GM12878 (cell line): ENCODE measurements at regions not wholly inside any gene's neighbourhood (a gene's known extent, or its start where the extent isn't known, plus 50 kb on each side); places are given as distances from the start of the nearest gene placed in this dataset.

Experiments used
- ATAC-seq: fragments of 200-7000 bp; cut with Tn5 transposase; 3 replicates; pipeline ENCODE4 v1.9.1; 2020; ENCODE audit warnings: mild to moderate bottlenecking, moderate library complexity
- BruUV-seq: library from RNA; stranded (reverse); fragments of 400-500 nt; replicated peaks from 2 replicates; lab custom pipeline; 2021; lab: Mats Ljungman, UMichigan
- CTCF ChIA-PET: fragments of 300-600 bp; sonication (Branson Sonifier 250); formaldehyde crosslinking; extraction: SDS; loops from one replicate; lab custom pipeline; 2021; ENCODE audit warnings: inconsistent platforms; lab: Yijun Ruan, JAX
- POLR2A ChIA-PET: fragments of 350-600 bp; formaldehyde crosslinking; extraction: SDS; loops from one replicate; lab custom pipeline; 2021; ENCODE audit warnings: inconsistent platforms; lab: Charles Lee
- RAD21 ChIA-PET: fragments of 300-600 bp; sonication (Branson Sonifier 250); formaldehyde crosslinking; loops from one replicate; lab custom pipeline; 2023; ENCODE audit warnings: antibody characterized with exemption; ENCODE audit not compliant: unreplicated experiment; lab: Charles Lee
- SMC1A ChIA-PET: fragments of 300-600 bp; sonication (Branson Sonifier 250); formaldehyde crosslinking; loops from one replicate; lab custom pipeline; 2023; ENCODE audit not compliant: unreplicated experiment, uncharacterized antibody; lab: Charles Lee
- DNase-seq: peaks from one replicate; pipeline ENCODE4 v3.0.0-alpha.2; 2011; ENCODE audit warnings: low read depth, low spot score
- FAIRE-seq: peaks from 3 replicates; lab custom pipeline; 2011; peaks lifted over from hg19 to GRCh38; lab: Jason Lieb, UNC
- H2AFZ ChIP-seq: 2 replicates; pipeline ENCODE4 v1.6.0; 2011; ENCODE audit warnings: low read depth, low read length, control low read depth; ENCODE audit not compliant: control insufficient read depth
- H3K27ac ChIP-seq: 2 replicates; pipeline ENCODE4 v1.5.1; 2011; ENCODE audit warnings: control low read depth; ENCODE audit not compliant: control insufficient read depth, insufficient read depth
- H3K27me3 ChIP-seq, 2 experiments: replicated peaks in 1 of 2; 2 replicates each; pipeline versions ENCODE4 v1.6.0 to v1.6.1; 2011; ENCODE audit warnings: low read length in 1 of 2; ENCODE audit not compliant: control insufficient read depth in 2 of 2, insufficient read depth in 2 of 2
- H3K36me3 ChIP-seq, 2 experiments: 2 replicates each; pipeline ENCODE4 v1.5.1; 2011; ENCODE audit warnings: low read length in 1 of 2; ENCODE audit not compliant: control insufficient read depth in 2 of 2, insufficient read depth in 2 of 2
- H3K4me1 ChIP-seq: 2 replicates; pipeline ENCODE4 v1.6.1; 2011; ENCODE audit warnings: mild to moderate bottlenecking, low read length, moderate library complexity, mixed read lengths; ENCODE audit not compliant: control insufficient read depth, insufficient read depth
- H3K4me2 ChIP-seq: 2 replicates; pipeline ENCODE4 v1.6.0; 2011; ENCODE audit warnings: control low read depth; ENCODE audit not compliant: control insufficient read depth, insufficient read depth
- H3K4me3 ChIP-seq: fragments of 200-600 bp; sonication (generic); 2 replicates; pipeline ENCODE4 v1.5.1; 2016
- H3K79me2 ChIP-seq: 2 replicates; pipeline ENCODE4 v1.6.0; 2011; ENCODE audit warnings: low read length; ENCODE audit not compliant: control insufficient read depth, insufficient read depth
- H3K9ac ChIP-seq: 2 replicates; pipeline ENCODE4 v1.8.0; 2011; ENCODE audit warnings: low read length, control low read depth, mixed read lengths; ENCODE audit not compliant: control insufficient read depth, insufficient read depth
- H3K9me3 ChIP-seq: replicated peaks from 3 replicates; pipeline ENCODE4 v1.5.1; 2011; ENCODE audit warnings: mild to moderate bottlenecking, low read length; ENCODE audit not compliant: control insufficient read depth, insufficient read depth
- H4K20me1 ChIP-seq: 2 replicates; pipeline ENCODE4 v1.6.0; 2011; ENCODE audit not compliant: control insufficient read depth, insufficient read depth
- JUND ChIP-seq: IDR thresholded peaks from 2 replicates; pipeline ENCODE4 v1.6.1; 2012; ENCODE audit warnings: low read depth, mild to moderate bottlenecking, low read length, improper control_type of control experiment, moderate library complexity
- MAX ChIP-seq: IDR thresholded peaks from 2 replicates; pipeline ENCODE4 v1.6.1; 2012; ENCODE audit warnings: low read depth, low read length, improper control_type of control experiment
- PBX3 ChIP-seq: IDR thresholded peaks from 2 replicates; pipeline ENCODE4 v1.6.1; 2011; ENCODE audit warnings: mild to moderate bottlenecking, low read depth, low read length, moderate library complexity; ENCODE audit not compliant: insufficient replicate concordance
- STAT3 ChIP-seq: IDR thresholded peaks from 2 replicates; pipeline ENCODE4 v1.6.1; 2011; ENCODE audit warnings: low read depth, low read length, improper control_type of control experiment
- WGBS: methylation state at CpG from one replicate; pipeline ENCODE4 v1.1.6; 2016; ENCODE audit warnings: low lambda C conversion rate; ENCODE audit not compliant: insufficient replicate concordance, insufficient coverage; ENCODE audit errors: missing lambda C conversion rate; 5-methylcytosine and 5-hydroxymethylcytosine counted together
- in situ Hi-C: fragments of 300-500 bp; cut with MboI; formaldehyde crosslinking; loops from 9 replicates; pipeline ENCODE4 v1.14.3; 2018; ENCODE audit warnings: mixed read lengths
- intact Hi-C: fragments of 100-400 bp; cut with micrococcal nuclease; formaldehyde crosslinking; loops from one replicate; pipeline ENCODE4 v1.14.2; 2022; ENCODE audit not compliant: unreplicated experiment
- TF ChIP-seq, protein P1 (sequence below): fragments of 450-650 bp; IDR thresholded peaks from 2 replicates; pipeline ENCODE4 v1.6.1; 2017; ENCODE audit warnings: mild to moderate bottlenecking

DNA sequence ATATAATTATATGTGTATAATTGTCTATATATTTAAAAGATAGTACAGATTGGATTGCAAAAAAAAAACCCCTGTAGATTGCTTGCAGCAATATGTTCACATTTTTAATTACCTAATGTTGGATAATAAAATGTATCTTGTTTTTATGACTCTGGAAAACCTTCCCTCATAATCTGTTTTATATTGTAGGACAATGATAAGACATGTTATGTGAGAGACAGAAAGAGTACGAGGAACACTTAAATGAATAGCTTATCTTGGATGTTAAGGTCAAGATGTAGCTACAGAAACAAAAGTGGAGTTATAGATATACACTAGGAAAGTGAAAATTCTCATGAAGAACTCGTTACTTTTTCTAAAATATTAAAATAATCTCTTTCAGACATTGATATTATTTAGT lies 691.6 kb upstream of the IMPG1 start:
- Histone ChIP-seq H3K79me2 (no peaks in the 10 kb centered on the region), H3K27me3 (no peaks in the 10 kb centered on the region), H3K9ac (no peak overlapping the region), H3K36me3 (no peaks in the 10 kb centered on the region), H3K9me3 (no peaks in the 10 kb centered on the region), H4K20me1 (no peaks in the 10 kb centered on the region), H3K27ac (no peak overlapping the region), H3K4me1 (no peaks in the 10 kb centered on the region), H2AFZ (no peak overlapping the region), H3K4me3 (no peak overlapping the region), H3K4me2 (no peak overlapping the region)
- FAIRE-seq, result no peak
- no peak for ATAC-seq
- BruUV-seq, result no TSS peak
- ChIA-PET RAD21 (no interaction called here), POLR2A (no interaction called here), CTCF (interaction anchor here (1.6 kb wide), 1 partner anchor 98 kb away, joined by 4 read pairs; no protein-coding TSS in a partner anchor), SMC1A (interaction anchor here (0.7 kb wide), 1 partner anchor 9 kb away, joined by 4 read pairs; no protein-coding TSS in a partner anchor)
- DNase-seq, result no peak
- TF ChIP-seq JUND (no peak), PBX3 (no peak), STAT3 (no peak), MAX (no peak)
- TF ChIP-seq, protein P1, sequence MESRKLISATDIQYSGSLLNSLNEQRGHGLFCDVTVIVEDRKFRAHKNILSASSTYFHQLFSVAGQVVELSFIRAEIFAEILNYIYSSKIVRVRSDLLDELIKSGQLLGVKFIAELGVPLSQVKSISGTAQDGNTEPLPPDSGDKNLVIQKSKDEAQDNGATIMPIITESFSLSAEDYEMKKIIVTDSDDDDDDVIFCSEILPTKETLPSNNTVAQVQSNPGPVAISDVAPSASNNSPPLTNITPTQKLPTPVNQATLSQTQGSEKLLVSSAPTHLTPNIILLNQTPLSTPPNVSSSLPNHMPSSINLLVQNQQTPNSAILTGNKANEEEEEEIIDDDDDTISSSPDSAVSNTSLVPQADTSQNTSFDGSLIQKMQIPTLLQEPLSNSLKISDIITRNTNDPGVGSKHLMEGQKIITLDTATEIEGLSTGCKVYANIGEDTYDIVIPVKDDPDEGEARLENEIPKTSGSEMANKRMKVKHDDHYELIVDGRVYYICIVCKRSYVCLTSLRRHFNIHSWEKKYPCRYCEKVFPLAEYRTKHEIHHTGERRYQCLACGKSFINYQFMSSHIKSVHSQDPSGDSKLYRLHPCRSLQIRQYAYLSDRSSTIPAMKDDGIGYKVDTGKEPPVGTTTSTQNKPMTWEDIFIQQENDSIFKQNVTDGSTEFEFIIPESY, result no peak
- intact Hi-C loops (no loop called here), in situ Hi-C loops (no loop called here)
- 0% methylated on average over 2 of the region's 2 CpGs for WGBS
